Gastroesophageal sphincter (tissue), 3 donors: ENCODE measurements at regions not wholly inside any gene's neighbourhood (a gene's known extent, or its start where the extent isn't known, plus 50 kb on each side); places are given as distances from the start of the nearest gene placed in this dataset.

Experiments used
- CTCF ChIP-seq, 4 experiments: fragments of 200-600 bp in 2 of 4; fragments of 450-650 bp in 2 of 4; sonication (generic) in 1 of 4; IDR thresholded peaks; one replicate each; pipeline ENCODE4 v1.5.1; 2017 to 2019; ENCODE audit warnings: antibody characterized with exemption in 4 of 4, mild to moderate bottlenecking in 2 of 4, moderate library complexity in 2 of 4
- POLR2A ChIP-seq, 2 donors: fragments of 450-650 bp; IDR thresholded peaks; one replicate each; pipeline ENCODE4 v1.6.1; 2017; ENCODE audit warnings: antibody characterized with exemption in 2 of 2, mild to moderate bottlenecking in 2 of 2, moderate library complexity in 1 of 2

DNA sequence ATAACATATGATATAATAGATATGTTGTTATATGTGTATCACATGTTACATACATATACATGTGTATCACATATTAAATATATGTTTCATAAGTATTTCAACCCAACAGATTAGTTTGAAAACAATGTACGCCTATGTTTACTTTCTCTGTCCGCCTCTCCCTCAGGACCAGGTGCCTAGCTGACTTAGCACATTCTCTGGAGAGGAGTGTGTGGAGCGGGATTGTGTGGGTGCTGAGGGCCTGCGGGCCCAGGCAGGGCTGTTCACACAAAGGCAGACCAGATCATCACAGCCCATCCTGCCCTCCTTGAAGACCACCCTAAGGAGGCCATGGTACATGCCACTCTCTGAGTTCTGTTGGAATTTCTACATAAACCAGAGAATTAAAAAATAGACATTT lies 81.0 kb downstream of the PLXNA1 start:
- TF ChIP-seq CTCF (IDR thresholded peaks at IDR 0.05) (no peak), POLR2A (IDR thresholded peaks at IDR 0.05) (no peak)
